Kidney (tissue), 13 donors: ENCODE measurements at regions not wholly inside any gene's neighbourhood (a gene's known extent, or its start where the extent isn't known, plus 50 kb on each side); places are given as distances from the start of the nearest gene placed in this dataset.
"Not testable (repeated sequence)": the region's sequence is repeated elsewhere in the genome, so short reads cannot be mapped to it uniquely, and the experiment has no call there.

ENCODE experiments used
- DNase-seq, 5 donors: peaks; one replicate each; pipeline ENCODE4 v3.0.0-alpha.2; 2013 to 2020
- FAIRE-seq: peaks from 2 replicates; lab custom pipeline; 2012; peaks lifted over from hg19 to GRCh38; lab: Jason Lieb, UNC
- H3K27ac ChIP-seq, 2 donors: one replicate each; pipeline ENCODE4 v1.7.0; 2013; ENCODE audit warnings: low read depth in 2 of 2, low read length in 2 of 2, inconsistent platforms in 1 of 2
- H3K27me3 ChIP-seq: one replicate; pipeline ENCODE4 v1.7.1; 2013; ENCODE audit warnings: low read length, inconsistent platforms; ENCODE audit not compliant: control insufficient read depth, insufficient read depth
- H3K36me3 ChIP-seq, 3 donors: one replicate each; pipeline versions ENCODE4 v1.7.0 to v1.7.1; 2013; ENCODE audit warnings: low read length in 3 of 3, control low read depth in 1 of 3, inconsistent platforms in 1 of 3; ENCODE audit not compliant: insufficient read depth in 3 of 3, control insufficient read depth in 2 of 3
- H3K4me1 ChIP-seq, 3 donors: one replicate each; pipeline versions ENCODE4 v1.7.0 to v1.7.1; 2013; ENCODE audit warnings: low read length in 3 of 3, inconsistent platforms in 1 of 3, low read depth in 1 of 3; ENCODE audit not compliant: control insufficient read depth in 2 of 3, insufficient read depth in 2 of 3
- H3K4me3 ChIP-seq, 3 donors: one replicate each; pipeline versions ENCODE4 v1.7.0 to v1.8.1; 2013; ENCODE audit warnings: low read length in 3 of 3, control low read depth in 1 of 3, inconsistent platforms in 1 of 3
- H3K9ac ChIP-seq, 3 donors: one replicate each; pipeline versions ENCODE4 v1.7.0 to v1.7.1; 2013; ENCODE audit warnings: low read length in 3 of 3, control low read depth in 1 of 3, inconsistent platforms in 1 of 3
- H3K9me3 ChIP-seq, 3 donors: one replicate each; pipeline versions ENCODE4 v1.7.0 to v1.7.1; 2013; ENCODE audit warnings: low read length in 3 of 3, control low read depth in 1 of 3, inconsistent platforms in 1 of 3; ENCODE audit not compliant: control insufficient read depth in 2 of 3, insufficient read depth in 1 of 3
- intact Hi-C: fragments of 100-400 bp; cut with DNase I; formaldehyde crosslinking; loops from one replicate; pipeline ENCODE4 v1.11.1; 2022
- TF ChIP-seq, protein P1 (sequence below): IDR thresholded peaks from 3 replicates; pipeline ENCODE4 v1.5.1; 2012; ENCODE audit warnings: mild to moderate bottlenecking, moderate library complexity, borderline replicate concordance; ENCODE audit not compliant: insufficient read depth; ENCODE audit errors: extremely low read depth
- donor health status: control.
- donor health status: control.
- donor health status: control.
- donor health status: control.
- donor health status: control.
- donor health status: DM: yes; HTN: yes; CAD: no.
- donor health status: Normal renal cell carcinoma (clear cell type).

DNA sequence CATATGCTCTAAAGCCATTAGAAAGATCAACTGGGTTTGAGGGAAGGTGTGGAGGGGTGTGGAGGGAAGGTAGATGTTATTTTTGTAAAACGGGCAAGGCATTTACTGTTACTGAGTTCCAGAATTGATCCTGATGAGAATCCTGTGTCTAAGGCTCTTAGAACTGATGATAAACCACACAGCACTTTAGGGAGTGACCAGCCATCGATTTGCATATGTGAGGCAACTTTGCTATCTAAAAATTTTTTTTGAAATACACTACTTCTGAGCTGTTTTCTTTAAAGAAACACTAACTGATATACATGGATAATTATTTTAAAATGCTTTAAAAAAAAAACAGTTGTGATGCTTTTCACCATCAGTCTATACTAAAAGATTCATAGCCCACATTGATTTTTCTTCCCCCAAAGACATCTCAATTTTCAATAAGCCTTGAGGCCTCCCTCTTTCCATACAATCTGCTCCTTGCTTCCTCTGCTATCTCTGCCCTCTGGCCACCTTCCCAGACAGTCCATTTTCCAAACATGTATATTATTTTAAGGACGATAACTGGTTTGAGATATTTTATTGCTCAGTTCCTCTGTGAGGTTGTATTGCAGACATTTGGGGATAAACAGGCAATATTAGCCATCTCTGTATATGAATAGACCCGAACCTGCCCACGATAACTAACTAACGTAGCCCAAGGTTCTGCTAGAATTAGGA lies 265.9 kb downstream of the EFCAB11 start:
- no peaks in the 10 kb centered on the region for H3K4me1 ChIP-seq
- H3K27ac ChIP-seq, result no peak overlapping the region
- TF ChIP-seq, protein P1, sequence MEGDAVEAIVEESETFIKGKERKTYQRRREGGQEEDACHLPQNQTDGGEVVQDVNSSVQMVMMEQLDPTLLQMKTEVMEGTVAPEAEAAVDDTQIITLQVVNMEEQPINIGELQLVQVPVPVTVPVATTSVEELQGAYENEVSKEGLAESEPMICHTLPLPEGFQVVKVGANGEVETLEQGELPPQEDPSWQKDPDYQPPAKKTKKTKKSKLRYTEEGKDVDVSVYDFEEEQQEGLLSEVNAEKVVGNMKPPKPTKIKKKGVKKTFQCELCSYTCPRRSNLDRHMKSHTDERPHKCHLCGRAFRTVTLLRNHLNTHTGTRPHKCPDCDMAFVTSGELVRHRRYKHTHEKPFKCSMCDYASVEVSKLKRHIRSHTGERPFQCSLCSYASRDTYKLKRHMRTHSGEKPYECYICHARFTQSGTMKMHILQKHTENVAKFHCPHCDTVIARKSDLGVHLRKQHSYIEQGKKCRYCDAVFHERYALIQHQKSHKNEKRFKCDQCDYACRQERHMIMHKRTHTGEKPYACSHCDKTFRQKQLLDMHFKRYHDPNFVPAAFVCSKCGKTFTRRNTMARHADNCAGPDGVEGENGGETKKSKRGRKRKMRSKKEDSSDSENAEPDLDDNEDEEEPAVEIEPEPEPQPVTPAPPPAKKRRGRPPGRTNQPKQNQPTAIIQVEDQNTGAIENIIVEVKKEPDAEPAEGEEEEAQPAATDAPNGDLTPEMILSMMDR, result no peak
- no peak overlapping the region for H3K4me3 ChIP-seq
- H3K36me3 ChIP-seq, result no peaks in the 10 kb centered on the region
- H3K27me3 ChIP-seq, result no peaks in the 10 kb centered on the region
- peaks cover 0 to 1% (median 0%) of the 10 kb centered on the region in 3 donors for H3K9me3 ChIP-seq
- DNase-seq, result no peak
- FAIRE-seq, result no peak
- intact Hi-C loops, result no loop called here
- no peak overlapping the region for H3K9ac ChIP-seq

GRCh38 chr14:89687129-89687528 lies 267.4 kb downstream of the EFCAB11 start:
- intact Hi-C loops, H3K27me3 ChIP-seq, H3K27ac ChIP-seq, FAIRE-seq, H3K9ac ChIP-seq, H3K9me3 ChIP-seq, H3K36me3 ChIP-seq, DNase-seq, H3K4me3 ChIP-seq, H3K4me1 ChIP-seq: not testable (repeated sequence)

GRCh38 chr14:89684139-89684538 lies 267.1 kb upstream of the FOXN3 start:
- Histone ChIP-seq H3K36me3 (no peaks in the 10 kb centered on the region), H3K9me3 (no peaks in the 10 kb centered on the region), H3K27me3 (no peaks in the 10 kb centered on the region), H3K9ac (no peak overlapping the region), H3K4me3 (no peak overlapping the region), H3K4me1 (no peaks in the 10 kb centered on the region), H3K27ac (no peak overlapping the region)
- DNase-seq (no peak), FAIRE-seq (no peak)
- intact Hi-C loops, result no loop called here
- TF ChIP-seq, protein P1, result no peak

- intact Hi-C loops, result no loop called here
- no peak overlapping the region for H3K4me3 ChIP-seq
These were observed 264.3 kb upstream of the FOXN3 start for GRCh38 chr14:89681086-89682018.

More at GRCh38 chr14:89681086-89682018, 264.3 kb upstream of the FOXN3 start:
- TF ChIP-seq, protein P1, result no peak
- no peaks in the 10 kb centered on the region for H3K36me3 ChIP-seq
- FAIRE-seq (no peak), DNase-seq (no peak)
- H3K27ac ChIP-seq, result no peak overlapping the region
- no peaks in the 10 kb centered on the region for H3K4me1 ChIP-seq
- H3K27me3 ChIP-seq, result no peaks in the 10 kb centered on the region
- H3K9ac ChIP-seq, result no peak overlapping the region
- no peaks in the 10 kb centered on the region for H3K9me3 ChIP-seq
